Heart right ventricle (tissue), 16 donors: ENCODE measurements at regions not wholly inside any gene's neighbourhood (a gene's known extent, or its start where the extent isn't known, plus 50 kb on each side); places are given as distances from the start of the nearest gene placed in this dataset.

Experiments
- ATAC-seq, 8 donors: fragments of 200-7000 bp; cut with Tn5 transposase; one replicate each; pipeline ENCODE4 v1.9.1; 2020; ENCODE audit warnings: mild to moderate bottlenecking in 8 of 8, moderate library complexity in 8 of 8, moderate number of reproducible peaks in 1 of 8
- DNase-seq, 2 donors: peaks; one replicate each; pipeline ENCODE4 v3.0.0-alpha.2; 2020
- H3K27ac ChIP-seq, 10 donors: fragments of 200-600 bp; sonication (generic) in 2 of 10; one replicate each; pipeline versions ENCODE4 v1.5.0 to v1.8.0; 2020 to 2022; ENCODE audit warnings: mild to moderate bottlenecking in 3 of 10
- H3K27me3 ChIP-seq, 7 donors: fragments of 200-600 bp; one replicate each; pipeline ENCODE4 v1.8.0; 2021 to 2022; ENCODE audit warnings: mild to moderate bottlenecking in 2 of 7
- H3K36me3 ChIP-seq, 9 donors: fragments of 200-600 bp; sonication (generic) in 1 of 9; one replicate each; pipeline versions ENCODE4 v1.5.0 to v1.8.0; 2020 to 2022; ENCODE audit warnings: mild to moderate bottlenecking in 2 of 9
- H3K4me1 ChIP-seq, 9 donors: fragments of 200-600 bp; sonication (generic) in 1 of 9; one replicate each; pipeline versions ENCODE4 v1.5.0 to v1.8.0; 2020 to 2022; ENCODE audit warnings: mild to moderate bottlenecking in 4 of 9
- H3K4me3 ChIP-seq, 10 donors: fragments of 200-600 bp; sonication (generic) in 2 of 10; one replicate each; pipeline versions ENCODE4 v1.5.0 to v1.8.0; 2020 to 2022; ENCODE audit warnings: mild to moderate bottlenecking in 7 of 10, moderate library complexity in 2 of 10
- H3K9me3 ChIP-seq, 11 donors: fragments of 200-600 bp in 10 of 11; sonication (generic) in 2 of 11; one replicate each; pipeline versions ENCODE4 v1.5.0 to v1.8.0; 2013 to 2022; ENCODE audit warnings: mild to moderate bottlenecking in 2 of 11, control low read depth in 1 of 11, moderate library complexity in 1 of 11
- CTCF ChIP-seq, 9 donors: fragments of 200-600 bp; sonication (generic) in 2 of 9; IDR thresholded peaks; one replicate each; pipeline versions ENCODE4 v1.5.0 to v1.8.0; 2021 to 2022; ENCODE audit warnings: antibody characterized with exemption in 9 of 9, mild to moderate bottlenecking in 5 of 9, moderate library complexity in 1 of 9
- WGBS, 2 donors: extraction: QIAGEN DNeasy Blood & Tissue Kit; methylation state at CpG; one replicate each; pipeline ENCODE4 v1.1.7; 2013; ENCODE audit warnings: inconsistent platforms in 1 of 2; 5-methylcytosine and 5-hydroxymethylcytosine counted together
- intact Hi-C, 10 donors: fragments of 100-400 bp; cut with DNase I; formaldehyde crosslinking; loops; one replicate each; pipeline versions ENCODE4 v1.11.1 to v1.14.2; 2022
- donor health status: Arrhythmogenic right ventricular cardiomyopathy.
- donor health status: ischemic (EF 13 %, LVEDD 7.1; RV severe dilation, severe dysfunction).
- donor health status: healthy with polysubstance abuse.
- donor health status: DM: no; HTN: yes; CAD: no.
- donor health status: DM: no; HTN: no; CAD: no.
- donor health status: ischemic (EF 25% LVEDD 6.9; RV normal size, moderate dysfunction).
- donor health status: ischemic (EF 25% LVEDD 5.7; RV mildly dilated, moderate dysfunction).
- donor health status: healthy.
- donor health status: DM: yes; HTN: yes; CAD: no.
- donor health status: Ischemic cardiomyopathy.
- donor health status: ischemic (EF 35%, LVEDD 5.7; RV mildly dilated, moderate dysfunction).
- donor health status: nonischemic (EF 11% LVEDD 7.7; RV severe dilation, severe dysfunction).
- donor health status: DM: yes; HTN: yes; CAD: no.
- donor health status: PGD.
- donor health status: ischemic (EF 29% LVEDD 5.4; RV normal size, mild dysfunction).
- donor health status: nonischemic (EF 23%, LVEDD 6.1; RV moderate dilation, normal function).

GRCh38 chr7:106400923-106401322, 116.1 kb upstream of the NAMPT start:
- Histone ChIP-seq H3K9me3 (peaks cover 0 to 6% (median 0%) of the 10 kb centered on the region in 11 donors), H3K27me3 (peaks cover 0 to 4% (median 0%) of the 10 kb centered on the region in 7 donors), H3K4me3 (no peak overlapping the region), H3K27ac (no peak overlapping the region), H3K4me1 (no peaks in the 10 kb centered on the region), H3K36me3 (no peaks in the 10 kb centered on the region)
- intact Hi-C loops, result no loop called here
- no peak for TF ChIP-seq CTCF (IDR thresholded peaks at IDR 0.05)
- DNase-seq (no peak), ATAC-seq (no peak)
- 88 to 89% methylated on average over 3 of the region's 3 CpGs for WGBS, 2 donors

DNA sequence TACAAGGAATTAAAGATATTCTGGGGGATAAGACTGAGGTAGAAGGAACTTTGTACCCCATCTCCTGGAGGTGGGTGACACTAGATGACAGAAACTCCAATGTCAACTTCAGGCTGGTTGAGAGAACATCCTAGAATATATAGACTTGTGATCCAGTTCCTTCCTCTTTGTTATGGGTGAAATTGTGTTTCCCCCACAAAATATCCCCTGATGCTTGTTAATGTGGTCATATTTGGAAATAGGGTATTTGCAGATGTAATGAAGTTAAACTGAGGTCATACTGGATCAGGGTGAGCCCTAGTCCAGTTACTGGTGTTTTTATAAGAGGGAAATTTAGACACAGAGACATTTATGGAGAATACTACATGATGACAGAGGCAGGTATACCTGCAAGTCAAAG, 114.0 kb upstream of the NAMPT start:
- ATAC-seq (no peak), DNase-seq (no peak)
- Histone ChIP-seq H3K36me3 (no peaks in the 10 kb centered on the region), H3K27ac (no peak overlapping the region), H3K4me1 (no peaks in the 10 kb centered on the region), H3K27me3 (peaks cover 0 to 14% (median 0%) of the 10 kb centered on the region in 7 donors), H3K4me3 (no peak overlapping the region), H3K9me3 (peaks cover 0 to 6% (median 0%) of the 10 kb centered on the region in 11 donors)
- intact Hi-C loops, result no loop called here
- no peak for TF ChIP-seq CTCF (IDR thresholded peaks at IDR 0.05)

DNA sequence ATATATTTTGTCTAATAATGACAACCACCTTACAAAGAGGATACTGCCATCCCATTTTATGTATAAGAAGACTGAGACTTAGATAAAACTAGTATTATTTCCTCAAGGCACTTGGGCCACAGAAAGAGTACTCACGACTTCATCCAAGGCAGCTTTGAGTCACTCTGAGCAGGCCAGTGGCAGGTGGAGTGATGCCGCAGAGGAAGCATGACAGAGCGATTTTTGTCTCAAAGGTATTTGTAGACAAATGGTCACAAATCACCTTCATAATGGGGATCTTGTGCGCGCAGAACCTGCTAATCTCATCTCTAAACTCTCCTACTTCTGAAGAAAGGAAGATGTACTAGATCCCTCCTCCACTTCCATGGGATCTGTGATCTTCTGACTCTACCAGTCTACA, 113.2 kb upstream of the NAMPT start:
- no peak for ATAC-seq

GRCh38 chr7:106394526-106394925, 109.7 kb upstream of the NAMPT start:
- no peak for ATAC-seq
- no peaks in the 10 kb centered on the region for H3K4me1 ChIP-seq
- H3K4me3 ChIP-seq, result no peak overlapping the region
- no peaks in the 10 kb centered on the region for H3K36me3 ChIP-seq
- H3K27me3 ChIP-seq, result peaks cover 0 to 11% (median 0%) of the 10 kb centered on the region in 7 donors
- no peaks in the 10 kb centered on the region for H3K9me3 ChIP-seq
- intact Hi-C loops, result no loop called here
- TF ChIP-seq CTCF (IDR thresholded peaks at IDR 0.05), result no peak
- no peak for DNase-seq
- H3K27ac ChIP-seq, result no peak overlapping the region

More for the DNA sequence above, 113.2 kb upstream of the NAMPT start:
- TF ChIP-seq CTCF (IDR thresholded peaks at IDR 0.05), result no peak
- Histone ChIP-seq H3K27me3 (peaks cover 0 to 14% (median 0%) of the 10 kb centered on the region in 7 donors), H3K4me3 (no peak overlapping the region), H3K9me3 (no peaks in the 10 kb centered on the region), H3K36me3 (no peaks in the 10 kb centered on the region), H3K4me1 (no peaks in the 10 kb centered on the region), H3K27ac (no peak overlapping the region)
- 91 to 92% methylated on average over 5 of the region's 5 CpGs for WGBS, 2 donors
- intact Hi-C loops, result no loop called here
- DNase-seq, result no peak
